Urothelium cell line (cell line): ENCODE measurements at regions not wholly inside any gene's neighbourhood (a gene's known extent, or its start where the extent isn't known, plus 50 kb on each side); places are given as distances from the start of the nearest gene placed in this dataset.

Experiments used
- DNase-seq: peaks from one replicate; pipeline ENCODE4 v3.0.0; 2011; ENCODE audit warnings: low spot score, mixed read lengths
- FAIRE-seq: peaks from 2 replicates; lab custom pipeline; 2011; peaks lifted over from hg19 to GRCh38; lab: Jason Lieb, UNC

DNA sequence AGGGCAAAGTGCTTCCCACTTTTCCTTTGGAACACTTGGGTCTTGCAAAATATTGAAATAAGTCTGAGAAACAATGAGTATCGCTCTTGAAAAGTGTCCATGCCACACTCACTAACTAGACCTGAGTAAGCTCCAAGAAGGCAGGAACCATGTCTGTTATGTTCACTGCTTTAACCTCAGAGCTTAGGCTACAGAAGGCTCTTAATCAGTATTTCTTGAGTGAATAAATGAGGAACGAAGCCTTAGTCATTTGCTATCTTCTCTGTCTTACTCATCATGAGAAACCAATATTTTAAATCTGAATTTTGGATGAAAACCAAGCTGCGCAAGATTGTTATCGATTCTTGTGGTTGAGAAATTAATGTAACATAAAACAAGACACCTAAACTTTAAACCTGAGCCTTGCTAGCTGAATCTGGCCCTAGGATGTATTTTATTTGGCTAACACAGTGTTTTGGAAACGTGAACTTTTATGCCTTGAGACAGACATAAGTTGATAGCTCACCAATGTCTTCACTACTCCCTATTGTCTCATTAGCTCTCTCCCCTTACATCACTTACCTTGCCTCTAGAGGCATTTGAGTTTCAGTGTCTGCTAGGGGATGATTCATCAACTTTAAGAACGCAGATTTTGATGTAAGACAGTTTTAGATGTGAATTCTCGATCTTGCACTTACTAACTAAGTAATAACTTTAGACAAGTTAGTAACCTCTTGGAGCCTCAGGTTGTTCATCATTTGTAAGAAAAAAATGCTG, 392.8 kb upstream of the MEIS1 start:
- no peak for DNase-seq

GRCh38 chr2:66036948-66037347, 398.0 kb upstream of the MEIS1 start:
- DNase-seq: no peak
- FAIRE-seq: no peak

More for the DNA sequence above, 392.8 kb upstream of the MEIS1 start:
- no peak for FAIRE-seq

DNA sequence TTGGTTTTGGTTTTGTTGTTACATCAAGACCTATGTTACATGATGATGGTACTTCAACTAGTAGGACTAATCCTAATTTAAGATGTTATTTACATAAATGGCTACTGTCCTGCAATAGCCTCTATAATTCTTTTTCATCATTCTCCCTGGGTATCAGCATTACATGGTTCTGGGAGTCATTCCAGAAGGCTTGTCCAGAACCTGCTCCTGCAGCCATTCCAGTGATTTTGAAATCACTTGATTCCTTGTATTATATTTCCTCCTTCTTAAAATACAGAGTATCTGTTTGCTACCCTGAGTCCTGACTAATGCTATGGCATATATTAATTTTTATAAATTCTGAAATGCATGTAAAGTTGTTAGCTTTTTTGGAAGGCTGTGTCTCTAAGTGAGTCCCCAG, 400.5 kb upstream of the MEIS1 start:
- no peak for DNase-seq
- FAIRE-seq: no peak

DNA sequence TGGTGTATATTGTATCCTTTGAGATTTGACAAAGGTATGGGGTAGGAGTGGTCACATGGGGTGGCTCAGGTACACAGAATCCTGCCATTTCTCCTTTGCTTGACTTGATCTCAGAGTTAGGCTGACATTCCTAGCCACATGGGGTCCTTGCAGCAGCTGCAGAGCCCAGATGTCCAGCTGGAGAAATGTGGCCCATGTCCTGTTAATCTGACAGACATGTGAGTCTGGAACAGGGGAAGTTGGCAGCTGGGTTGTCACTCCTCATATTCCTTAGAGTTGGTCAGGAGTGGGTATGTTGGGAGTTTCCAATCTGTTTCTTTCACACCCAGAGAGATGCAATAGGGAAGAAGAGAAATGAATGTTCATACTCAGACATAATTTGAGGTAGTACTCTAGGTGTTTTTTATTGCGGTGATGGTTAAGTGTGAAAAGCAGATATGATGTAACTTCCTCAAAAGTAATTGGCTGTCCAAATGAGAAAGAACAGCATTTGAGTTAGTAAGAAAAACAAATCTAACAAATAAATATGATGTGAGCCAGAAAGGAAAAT, 402.6 kb upstream of the MEIS1 start:
- DNase-seq (no peak), FAIRE-seq (no peak)

GRCh38 chr2:66031236-66031635, 403.7 kb upstream of the MEIS1 start:
- FAIRE-seq: no peak
- DNase-seq: no peak

- peak; percentile 20 for DNase-seq
- FAIRE-seq: no peak
These were observed 404.4 kb upstream of the MEIS1 start for GRCh38 chr2:66030553-66030952.

- peak; percentile 23 for DNase-seq
- no peak for FAIRE-seq
These were observed 410.5 kb upstream of the MEIS1 start for GRCh38 chr2:66024391-66024790.

- DNase-seq: no peak
- no peak for FAIRE-seq
These were observed 413.6 kb upstream of the MEIS1 start for GRCh38 chr2:66021296-66021695.

GRCh38 chr2:66017763-66018162, 417.2 kb upstream of the MEIS1 start:
- FAIRE-seq (no peak), DNase-seq (no peak)

GRCh38 chr2:66014450-66014849, 420.5 kb upstream of the MEIS1 start:
- FAIRE-seq (no peak), DNase-seq (no peak)

DNA sequence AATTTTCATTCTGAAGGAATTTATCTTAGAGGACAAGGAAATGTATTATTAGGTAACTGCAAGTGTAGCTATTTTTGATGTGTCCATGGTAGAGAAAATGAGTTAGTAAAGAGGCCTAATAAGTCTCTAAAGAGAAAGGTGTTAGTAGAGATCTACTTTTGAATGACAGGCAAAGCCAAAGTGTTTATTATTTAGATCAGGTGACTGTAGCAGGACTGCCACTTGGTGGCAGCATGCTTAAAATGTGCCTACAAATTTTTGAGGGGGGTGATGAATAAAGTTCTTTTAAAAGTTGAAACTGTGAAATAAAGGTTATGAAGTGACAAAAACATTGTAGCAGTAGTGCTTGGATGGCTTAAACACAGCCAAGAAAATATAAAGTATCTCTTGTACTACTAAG, 421.5 kb upstream of the MEIS1 start:
- DNase-seq: no peak

DNA sequence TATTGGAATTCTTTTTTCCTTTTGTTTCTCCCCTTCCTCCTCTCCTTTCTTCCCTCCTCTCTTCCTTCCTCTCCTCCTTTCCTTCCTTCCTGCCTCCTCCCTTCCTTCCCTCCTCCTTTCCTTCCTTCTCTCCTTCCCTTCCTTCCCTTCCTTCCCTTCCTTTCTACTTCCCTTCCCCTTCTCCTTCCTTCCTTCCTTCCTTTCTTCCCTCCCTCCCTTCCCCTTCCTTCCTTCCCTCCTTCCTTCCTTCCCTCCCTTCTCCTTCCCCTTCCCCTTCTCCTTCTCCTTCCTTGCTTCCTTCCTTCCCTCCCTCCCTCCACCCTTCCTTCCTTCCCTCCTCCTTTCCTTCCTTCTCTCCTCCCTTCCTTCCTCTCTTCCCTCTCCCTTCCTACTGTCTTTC, 431.0 kb upstream of the MEIS1 start:
- FAIRE-seq (no peak), DNase-seq (no peak)

More for the DNA sequence above, 421.5 kb upstream of the MEIS1 start:
- no peak for FAIRE-seq

DNA sequence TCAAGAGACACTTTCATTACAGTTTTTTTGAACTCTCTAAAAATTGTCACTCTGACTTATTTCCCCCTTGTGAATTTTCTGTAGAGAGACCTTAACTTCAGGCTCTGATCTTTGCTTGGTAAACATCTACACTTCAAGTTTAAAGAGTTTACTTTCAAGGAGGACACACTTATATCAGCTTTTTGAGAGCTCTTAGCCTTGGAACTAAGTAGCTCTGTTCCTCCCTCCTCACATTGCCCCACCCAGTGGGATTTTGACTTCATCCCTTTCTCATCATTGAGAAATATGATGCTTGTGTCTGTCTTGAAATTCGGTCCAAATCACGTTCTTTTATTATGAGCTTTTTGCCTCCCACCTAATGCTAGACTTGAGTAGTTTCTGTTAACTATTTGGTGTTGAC, 433.4 kb upstream of the MEIS1 start:
- DNase-seq (no peak), FAIRE-seq (no peak)

- FAIRE-seq (no peak), DNase-seq (no peak)
These were observed 434.0 kb upstream of the MEIS1 start for GRCh38 chr2:66000901-66001300.

- FAIRE-seq (no peak), DNase-seq (no peak)
These were observed 435.1 kb upstream of the MEIS1 start for GRCh38 chr2:65999796-66000195.

- FAIRE-seq: no peak
These were observed 435.8 kb upstream of the MEIS1 start for GRCh38 chr2:65999103-65999502.

GRCh38 chr2:65997961-65998360, 437.0 kb upstream of the MEIS1 start:
- no peak for FAIRE-seq
- no peak for DNase-seq

More at GRCh38 chr2:65999103-65999502, 435.8 kb upstream of the MEIS1 start:
- no peak for DNase-seq

- no peak for FAIRE-seq
- no peak for DNase-seq
These were observed 442.7 kb upstream of the MEIS1 start for GRCh38 chr2:65992198-65992554.

GRCh38 chr2:65991381-65992197, 443.3 kb upstream of the MEIS1 start:
- DNase-seq (peak; percentile 9), FAIRE-seq (no peak)

DNA sequence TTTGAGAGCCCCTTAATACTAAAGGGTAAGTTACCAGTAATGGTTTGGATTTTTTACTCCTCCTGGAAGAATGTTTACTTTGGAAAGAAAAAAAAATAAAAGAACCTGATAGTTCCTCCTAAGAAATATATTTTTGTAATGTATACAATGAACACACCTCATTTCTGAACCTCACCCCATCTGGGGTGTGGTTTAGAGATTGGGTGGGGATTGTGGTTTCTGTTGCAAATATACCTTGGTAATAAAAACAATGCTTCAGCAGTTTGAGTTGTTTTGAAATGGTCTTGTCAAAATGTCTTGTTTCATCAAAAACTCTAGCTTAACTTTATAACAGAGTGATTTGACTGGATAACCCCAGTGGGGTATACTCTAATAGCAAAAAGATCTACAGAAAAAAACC, 448.9 kb upstream of the MEIS1 start:
- DNase-seq (no peak), FAIRE-seq (no peak)

DNA sequence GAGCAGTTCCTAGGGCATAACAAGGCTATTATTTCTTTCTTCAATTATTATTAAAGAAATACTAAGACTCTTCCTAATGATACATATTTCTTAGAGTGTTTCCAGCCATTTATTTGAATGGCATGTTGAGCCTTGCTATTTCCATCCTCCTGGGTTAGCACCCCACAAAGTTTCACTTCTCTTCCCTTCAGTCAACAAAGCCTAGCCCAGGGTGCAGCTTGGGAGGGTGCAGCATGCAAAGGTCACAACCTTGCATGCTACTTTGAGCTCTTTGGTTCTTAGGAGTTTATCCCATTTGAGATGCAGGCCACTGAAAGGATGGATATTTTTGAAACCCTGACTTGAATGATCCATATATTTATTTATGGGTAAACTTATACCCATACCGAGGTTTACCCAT, 454.4 kb upstream of the MEIS1 start:
- DNase-seq (no peak), FAIRE-seq (no peak)

DNA sequence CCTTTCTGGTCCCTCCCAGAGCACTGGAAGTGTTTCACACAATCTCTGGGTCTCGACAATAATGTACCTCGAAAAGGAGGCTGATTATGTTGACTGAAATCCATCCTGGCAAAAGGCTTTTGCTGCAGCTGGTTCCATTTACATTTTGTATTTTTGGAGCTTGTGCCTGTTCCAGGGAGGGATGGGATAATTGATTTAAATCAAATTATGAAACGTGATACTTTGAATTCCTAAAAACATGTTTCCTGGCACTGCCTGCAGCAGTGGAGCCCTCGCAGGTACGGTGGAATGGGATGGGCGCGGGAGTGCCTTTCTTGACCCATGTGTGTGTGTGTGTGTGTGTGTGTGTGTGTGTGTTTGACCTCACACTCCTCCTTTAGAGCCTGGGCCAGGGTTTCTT, 455.5 kb upstream of the MEIS1 start:
- FAIRE-seq: no peak
- DNase-seq: no peak
